K562 (cell line): ENCODE measurements at regions not wholly inside any gene's neighbourhood (a gene's known extent, or its start where the extent isn't known, plus 50 kb on each side); places are given as distances from the start of the nearest gene placed in this dataset.
A peak's percentile ranks its signal among the peaks of the same experiment; 100 is the strongest.

Source experiments
- KLF13 ChIP-seq: fragments of 450-650 bp; IDR thresholded peaks from 2 replicates; pipeline ENCODE4 v1.6.1; 2016; ENCODE audit warnings: missing genetic modification characterization, low read depth, mild to moderate bottlenecking, missing compliant biosample characterization, moderate library complexity, borderline replicate concordance
- TF ChIP-seq, protein P1 (sequence below), 2 experiments: fragments of 450-650 bp; formaldehyde crosslinking in 1 of 2; IDR thresholded peaks; 2 replicates each; pipeline versions ENCODE4 v1.4.0 to v1.6.1; 2014 to 2020; ENCODE audit warnings: mild to moderate bottlenecking in 2 of 2, borderline replicate concordance in 1 of 2, low read depth in 1 of 2
- TF ChIP-seq, protein P2 (sequence below): fragments of 150-350 bp; IDR thresholded peaks from 2 replicates; pipeline ENCODE4 v1.6.1; 2014; ENCODE audit warnings: low read depth, mild to moderate bottlenecking, low read length, borderline replicate concordance

DNA sequence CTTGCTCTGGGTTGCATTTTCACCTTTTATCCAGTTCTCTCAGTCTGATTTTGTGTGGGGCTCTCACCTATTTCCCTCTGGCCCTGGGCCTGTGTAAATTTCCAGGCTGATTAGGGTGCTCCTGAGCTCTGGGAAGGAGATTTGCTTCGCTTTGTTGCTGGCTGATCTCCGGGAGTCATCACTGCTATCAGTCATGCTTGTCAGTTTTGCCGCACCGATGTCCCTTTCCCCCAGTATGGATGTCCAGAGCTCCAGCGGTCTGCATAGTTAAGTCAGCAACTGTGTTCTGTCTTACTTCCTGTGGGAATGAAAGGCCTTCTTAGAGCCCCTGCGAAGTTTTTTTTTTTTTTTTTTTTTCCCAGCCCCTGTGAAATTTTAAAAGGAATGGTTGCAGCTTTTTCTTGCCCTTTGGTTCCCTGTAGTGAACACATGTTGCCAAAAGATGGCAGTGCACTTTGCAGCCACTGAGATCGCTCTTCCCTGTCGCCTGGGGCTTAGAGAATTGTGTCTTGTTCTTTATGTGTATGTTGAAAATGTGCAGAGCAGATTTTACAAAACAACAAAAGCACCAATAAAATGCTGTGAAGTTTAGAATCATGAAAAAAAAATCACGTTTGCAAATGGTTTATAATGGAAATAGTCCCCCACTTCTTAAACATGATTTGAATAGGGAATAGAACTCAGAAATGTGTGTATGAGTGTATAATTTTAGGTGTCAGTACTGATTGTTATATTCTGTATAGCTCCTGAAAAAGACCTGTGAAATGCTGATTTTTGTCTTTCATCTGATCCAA is 109.1 kb upstream of the SLC4A4 start (continued):
- TF ChIP-seq, protein P1, sequence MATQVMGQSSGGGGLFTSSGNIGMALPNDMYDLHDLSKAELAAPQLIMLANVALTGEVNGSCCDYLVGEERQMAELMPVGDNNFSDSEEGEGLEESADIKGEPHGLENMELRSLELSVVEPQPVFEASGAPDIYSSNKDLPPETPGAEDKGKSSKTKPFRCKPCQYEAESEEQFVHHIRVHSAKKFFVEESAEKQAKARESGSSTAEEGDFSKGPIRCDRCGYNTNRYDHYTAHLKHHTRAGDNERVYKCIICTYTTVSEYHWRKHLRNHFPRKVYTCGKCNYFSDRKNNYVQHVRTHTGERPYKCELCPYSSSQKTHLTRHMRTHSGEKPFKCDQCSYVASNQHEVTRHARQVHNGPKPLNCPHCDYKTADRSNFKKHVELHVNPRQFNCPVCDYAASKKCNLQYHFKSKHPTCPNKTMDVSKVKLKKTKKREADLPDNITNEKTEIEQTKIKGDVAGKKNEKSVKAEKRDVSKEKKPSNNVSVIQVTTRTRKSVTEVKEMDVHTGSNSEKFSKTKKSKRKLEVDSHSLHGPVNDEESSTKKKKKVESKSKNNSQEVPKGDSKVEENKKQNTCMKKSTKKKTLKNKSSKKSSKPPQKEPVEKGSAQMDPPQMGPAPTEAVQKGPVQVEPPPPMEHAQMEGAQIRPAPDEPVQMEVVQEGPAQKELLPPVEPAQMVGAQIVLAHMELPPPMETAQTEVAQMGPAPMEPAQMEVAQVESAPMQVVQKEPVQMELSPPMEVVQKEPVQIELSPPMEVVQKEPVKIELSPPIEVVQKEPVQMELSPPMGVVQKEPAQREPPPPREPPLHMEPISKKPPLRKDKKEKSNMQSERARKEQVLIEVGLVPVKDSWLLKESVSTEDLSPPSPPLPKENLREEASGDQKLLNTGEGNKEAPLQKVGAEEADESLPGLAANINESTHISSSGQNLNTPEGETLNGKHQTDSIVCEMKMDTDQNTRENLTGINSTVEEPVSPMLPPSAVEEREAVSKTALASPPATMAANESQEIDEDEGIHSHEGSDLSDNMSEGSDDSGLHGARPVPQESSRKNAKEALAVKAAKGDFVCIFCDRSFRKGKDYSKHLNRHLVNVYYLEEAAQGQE (IDR thresholded peaks at IDR 0.05; ENCODE audit: borderline replicate concordance) = 0 out of 2 replicates have a peak, but pooled peaks have one; percentile 16
- TF ChIP-seq, protein P1 (CRISPR knock-in tag; IDR thresholded peaks at IDR 0.05; ENCODE audit: low read depth) = no peak
- TF ChIP-seq, protein P2, sequence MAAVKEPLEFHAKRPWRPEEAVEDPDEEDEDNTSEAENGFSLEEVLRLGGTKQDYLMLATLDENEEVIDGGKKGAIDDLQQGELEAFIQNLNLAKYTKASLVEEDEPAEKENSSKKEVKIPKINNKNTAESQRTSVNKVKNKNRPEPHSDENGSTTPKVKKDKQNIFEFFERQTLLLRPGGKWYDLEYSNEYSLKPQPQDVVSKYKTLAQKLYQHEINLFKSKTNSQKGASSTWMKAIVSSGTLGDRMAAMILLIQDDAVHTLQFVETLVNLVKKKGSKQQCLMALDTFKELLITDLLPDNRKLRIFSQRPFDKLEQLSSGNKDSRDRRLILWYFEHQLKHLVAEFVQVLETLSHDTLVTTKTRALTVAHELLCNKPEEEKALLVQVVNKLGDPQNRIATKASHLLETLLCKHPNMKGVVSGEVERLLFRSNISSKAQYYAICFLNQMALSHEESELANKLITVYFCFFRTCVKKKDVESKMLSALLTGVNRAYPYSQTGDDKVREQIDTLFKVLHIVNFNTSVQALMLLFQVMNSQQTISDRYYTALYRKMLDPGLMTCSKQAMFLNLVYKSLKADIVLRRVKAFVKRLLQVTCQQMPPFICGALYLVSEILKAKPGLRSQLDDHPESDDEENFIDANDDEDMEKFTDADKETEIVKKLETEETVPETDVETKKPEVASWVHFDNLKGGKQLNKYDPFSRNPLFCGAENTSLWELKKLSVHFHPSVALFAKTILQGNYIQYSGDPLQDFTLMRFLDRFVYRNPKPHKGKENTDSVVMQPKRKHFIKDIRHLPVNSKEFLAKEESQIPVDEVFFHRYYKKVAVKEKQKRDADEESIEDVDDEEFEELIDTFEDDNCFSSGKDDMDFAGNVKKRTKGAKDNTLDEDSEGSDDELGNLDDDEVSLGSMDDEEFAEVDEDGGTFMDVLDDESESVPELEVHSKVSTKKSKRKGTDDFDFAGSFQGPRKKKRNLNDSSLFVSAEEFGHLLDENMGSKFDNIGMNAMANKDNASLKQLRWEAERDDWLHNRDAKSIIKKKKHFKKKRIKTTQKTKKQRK = no peak
- TF ChIP-seq KLF13 (tag) = no peak
